A673 (cell line): ENCODE measurements at regions not wholly inside any gene's neighbourhood (a gene's known extent, or its start where the extent isn't known, plus 50 kb on each side); places are given as distances from the start of the nearest gene placed in this dataset.

Experiments
- EZH2 ChIP-seq: fragments of 200-600 bp; sonication (generic); IDR thresholded peaks from 2 replicates; pipeline ENCODE4 v1.6.1; 2017; ENCODE audit warnings: borderline replicate concordance, low read depth, mild to moderate bottlenecking, mixed read lengths, antibody characterized with exemption, low read length; ENCODE audit not compliant: poor library complexity, severe bottlenecking
- TF ChIP-seq, protein P1 (sequence below): fragments of 300-800, 200-600 bp; sonication (generic); conservative IDR thresholded peaks from 2 replicates; pipeline ENCODE4 v1.5.1; 2017; ENCODE audit warnings: low read depth, mild to moderate bottlenecking, antibody characterized with exemption, low read length, moderate library complexity, mixed read lengths

DNA sequence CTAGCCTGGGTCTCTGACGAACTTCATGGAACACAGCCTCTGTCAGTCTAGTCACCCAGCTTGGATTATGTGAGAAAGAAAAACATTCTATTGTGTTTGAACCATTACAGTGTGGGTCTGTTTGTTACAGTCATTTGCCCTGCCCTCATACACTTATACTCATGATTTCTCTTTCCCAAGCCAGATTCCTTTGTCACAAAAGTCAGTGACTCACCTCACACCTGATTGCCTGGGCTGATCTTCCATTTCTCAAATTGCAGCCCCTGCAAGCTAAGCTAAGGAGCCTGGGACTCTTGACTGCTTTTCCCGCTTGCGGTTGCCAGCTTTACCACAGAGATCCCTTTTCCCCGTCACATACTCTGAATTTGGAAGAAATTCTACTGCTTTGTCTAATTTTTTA is 395.9 kb downstream of the SAMD5 start:
- TF ChIP-seq, protein P1, sequence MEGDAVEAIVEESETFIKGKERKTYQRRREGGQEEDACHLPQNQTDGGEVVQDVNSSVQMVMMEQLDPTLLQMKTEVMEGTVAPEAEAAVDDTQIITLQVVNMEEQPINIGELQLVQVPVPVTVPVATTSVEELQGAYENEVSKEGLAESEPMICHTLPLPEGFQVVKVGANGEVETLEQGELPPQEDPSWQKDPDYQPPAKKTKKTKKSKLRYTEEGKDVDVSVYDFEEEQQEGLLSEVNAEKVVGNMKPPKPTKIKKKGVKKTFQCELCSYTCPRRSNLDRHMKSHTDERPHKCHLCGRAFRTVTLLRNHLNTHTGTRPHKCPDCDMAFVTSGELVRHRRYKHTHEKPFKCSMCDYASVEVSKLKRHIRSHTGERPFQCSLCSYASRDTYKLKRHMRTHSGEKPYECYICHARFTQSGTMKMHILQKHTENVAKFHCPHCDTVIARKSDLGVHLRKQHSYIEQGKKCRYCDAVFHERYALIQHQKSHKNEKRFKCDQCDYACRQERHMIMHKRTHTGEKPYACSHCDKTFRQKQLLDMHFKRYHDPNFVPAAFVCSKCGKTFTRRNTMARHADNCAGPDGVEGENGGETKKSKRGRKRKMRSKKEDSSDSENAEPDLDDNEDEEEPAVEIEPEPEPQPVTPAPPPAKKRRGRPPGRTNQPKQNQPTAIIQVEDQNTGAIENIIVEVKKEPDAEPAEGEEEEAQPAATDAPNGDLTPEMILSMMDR, result no peak
- TF ChIP-seq EZH2, result no peak
